ENCODE measurements at regions not wholly inside any gene's neighbourhood (a gene's known extent, or its start where the extent isn't known, plus 50 kb on each side); places are given as distances from the start of the nearest gene placed in this dataset.

GRCh38 chr14:104318558-104319490 is 180.4 kb downstream of the KIF26A start:
- ChIA-PET CTCF (no interaction called here), POLR2A (no interaction called here), RAD21 (ENCODE audit: low non-redundant PET in 1 of 2, low total read pairs in 2 of 2, uncharacterized antibody in 2 of 2, unreplicated experiment in 2 of 2) (no interaction called here)
- no peaks in the 10 kb centered on the region for H3K79me2 ChIP-seq (ENCODE audit: insufficient read depth, low read length)
- H3K4me3 ChIP-seq (replicated peaks in 1 of 2; ENCODE audit: low read depth in 1 of 2, low read length in 2 of 2) = no peak overlapping the region
- TF ChIP-seq EZH2 (IDR thresholded peaks at IDR 0.05) = no peak
- TF ChIP-seq ELF1 (IDR thresholded peaks at IDR 0.05; ENCODE audit: borderline replicate concordance, low read depth) = no peak
- TF ChIP-seq SP1 (IDR thresholded peaks at IDR 0.05; ENCODE audit: low read depth) = no peak
- TF ChIP-seq RAD21 (IDR thresholded peaks at IDR 0.05; ENCODE audit: low read depth) = no peak
- TF ChIP-seq TCF7L2 (IDR thresholded peaks at IDR 0.05; ENCODE audit: borderline replicate concordance, extremely low read depth, insufficient read depth, insufficient read length) = no peak
- TF ChIP-seq SRF (IDR thresholded peaks at IDR 0.05; ENCODE audit: low read depth) = no peak
- no peak for TF ChIP-seq ZBTB33 (IDR thresholded peaks at IDR 0.05; ENCODE audit: extremely low read depth, insufficient replicate concordance, low read length)
- no peak for TF ChIP-seq CTCF (IDR thresholded peaks at IDR 0.05 in 2 of 3, conservative IDR thresholded peaks at IDR 0.05 in 1 of 3; ENCODE audit: borderline replicate concordance in 1 of 3, insufficient read depth in 1 of 3, low read depth in 2 of 3, low read length in 2 of 3)
- TF ChIP-seq REST (IDR thresholded peaks at IDR 0.05; ENCODE audit: low read depth) = no peak
- intact Hi-C loops (cut with micrococcal nuclease) = no loop called here
- no peak overlapping the region for H3K4me2 ChIP-seq (ENCODE audit: low read length)
- no peaks in the 10 kb centered on the region for H3K9me3 ChIP-seq (ENCODE audit: control insufficient read depth in 1 of 2, insufficient read depth in 1 of 2, low read depth in 1 of 2, low read length in 2 of 2)
- ATAC-seq = no peak
- H3K27ac ChIP-seq (ENCODE audit: low read depth, low read length) = no peak overlapping the region
- BruUV-seq (replicated peaks) = no TSS peak
- no peaks in the 10 kb centered on the region for H4K20me1 ChIP-seq (ENCODE audit: insufficient read depth)
- no peaks in the 10 kb centered on the region for H3K27me3 ChIP-seq (ENCODE audit: insufficient read depth, low read length)
- no peaks in the 10 kb centered on the region for H3K36me3 ChIP-seq (ENCODE audit: control insufficient read depth in 1 of 2, insufficient read depth in 2 of 2, low read length in 2 of 2)
- DNase-seq (ENCODE audit: low read depth, low spot score) = no peak
- no peaks in the 10 kb centered on the region for H3K9me2 ChIP-seq (ENCODE audit: insufficient read depth)
- H2AFZ ChIP-seq (ENCODE audit: low read depth, low read length, poor library complexity, severe bottlenecking) = no peak overlapping the region
- no peaks in the 10 kb centered on the region for H3K4me1 ChIP-seq (ENCODE audit: control insufficient read depth in 1 of 2, insufficient read depth in 2 of 2, low read length in 2 of 2)
- no peak overlapping the region for H3K9ac ChIP-seq (ENCODE audit: low read length)
